Osteoblast (primary cell): ENCODE measurements at regions not wholly inside any gene's neighbourhood (a gene's known extent, or its start where the extent isn't known, plus 50 kb on each side); places are given as distances from the start of the nearest gene placed in this dataset.
"Not testable (repeated sequence)": the region's sequence is repeated elsewhere in the genome, so short reads cannot be mapped to it uniquely, and the experiment has no call there.

ENCODE experiments used
- DNase-seq: peaks from one replicate; pipeline ENCODE4 v3.0.0; 2011; ENCODE audit warnings: low spot score, mixed read lengths; ENCODE audit not compliant: insufficient read length; ENCODE audit errors: missing footprints
- H2AFZ ChIP-seq: 2 replicates; pipeline ENCODE4 v1.6.0; 2011; ENCODE audit warnings: mild to moderate bottlenecking, low read length
- H3K27ac ChIP-seq: 2 replicates; pipeline ENCODE4 v1.5.1; 2011; ENCODE audit warnings: mild to moderate bottlenecking, low read depth, low read length, moderate library complexity
- H3K27me3 ChIP-seq: 2 replicates; pipeline ENCODE4 v1.6.0; 2012; ENCODE audit warnings: mild to moderate bottlenecking, control low read depth, inconsistent platforms, low read length, moderate library complexity; ENCODE audit not compliant: insufficient read depth
- H3K36me3 ChIP-seq: 2 replicates; pipeline ENCODE4 v1.5.1; 2011; ENCODE audit warnings: mild to moderate bottlenecking, low read length, control low read depth, moderate library complexity; ENCODE audit not compliant: insufficient read depth
- H3K4me1 ChIP-seq: 2 replicates; pipeline ENCODE4 v1.5.1; 2011; ENCODE audit warnings: mild to moderate bottlenecking, low read length, control low read depth, moderate library complexity; ENCODE audit not compliant: insufficient read depth
- H3K4me2 ChIP-seq: 2 replicates; pipeline ENCODE4 v1.6.0; 2011; ENCODE audit warnings: mild to moderate bottlenecking, low read length; ENCODE audit not compliant: insufficient read depth
- H3K4me3 ChIP-seq: fragments of 200-600 bp; sonication (generic); 3 replicates; pipeline ENCODE4 v1.5.1; 2012; ENCODE audit warnings: mild to moderate bottlenecking, low read length, inconsistent platforms; ENCODE audit not compliant: insufficient read depth
- H3K79me2 ChIP-seq: 2 replicates; pipeline ENCODE4 v1.6.0; 2012; ENCODE audit warnings: mild to moderate bottlenecking, low read length, control low read depth, inconsistent platforms; ENCODE audit not compliant: insufficient read depth
- H3K9me3 ChIP-seq: 2 replicates; pipeline ENCODE4 v1.5.1; 2011; ENCODE audit warnings: low read depth, low read length, control low read depth
- H4K20me1 ChIP-seq: 2 replicates; pipeline ENCODE4 v1.6.0; 2012; ENCODE audit warnings: mild to moderate bottlenecking, low read length, control low read depth; ENCODE audit not compliant: insufficient read depth
- TF ChIP-seq, protein P1 (sequence below): IDR thresholded peaks from 2 replicates; pipeline ENCODE4 v1.5.1; 2011; ENCODE audit warnings: mild to moderate bottlenecking, low read depth, low read length, moderate library complexity; ENCODE audit errors: extremely low read depth

- Histone ChIP-seq H3K79me2 (no peaks in the 10 kb centered on the region), H3K4me2 (no peak overlapping the region), H4K20me1 (no peaks in the 10 kb centered on the region), H3K27ac (no peak overlapping the region), H3K4me3 (no peak overlapping the region), H3K27me3 (no peaks in the 10 kb centered on the region), H2AFZ (no peak overlapping the region), H3K36me3 (no peaks in the 10 kb centered on the region), H3K4me1 (no peaks in the 10 kb centered on the region), H3K9me3 (no peaks in the 10 kb centered on the region)
- DNase-seq = no peak
- TF ChIP-seq, protein P1, sequence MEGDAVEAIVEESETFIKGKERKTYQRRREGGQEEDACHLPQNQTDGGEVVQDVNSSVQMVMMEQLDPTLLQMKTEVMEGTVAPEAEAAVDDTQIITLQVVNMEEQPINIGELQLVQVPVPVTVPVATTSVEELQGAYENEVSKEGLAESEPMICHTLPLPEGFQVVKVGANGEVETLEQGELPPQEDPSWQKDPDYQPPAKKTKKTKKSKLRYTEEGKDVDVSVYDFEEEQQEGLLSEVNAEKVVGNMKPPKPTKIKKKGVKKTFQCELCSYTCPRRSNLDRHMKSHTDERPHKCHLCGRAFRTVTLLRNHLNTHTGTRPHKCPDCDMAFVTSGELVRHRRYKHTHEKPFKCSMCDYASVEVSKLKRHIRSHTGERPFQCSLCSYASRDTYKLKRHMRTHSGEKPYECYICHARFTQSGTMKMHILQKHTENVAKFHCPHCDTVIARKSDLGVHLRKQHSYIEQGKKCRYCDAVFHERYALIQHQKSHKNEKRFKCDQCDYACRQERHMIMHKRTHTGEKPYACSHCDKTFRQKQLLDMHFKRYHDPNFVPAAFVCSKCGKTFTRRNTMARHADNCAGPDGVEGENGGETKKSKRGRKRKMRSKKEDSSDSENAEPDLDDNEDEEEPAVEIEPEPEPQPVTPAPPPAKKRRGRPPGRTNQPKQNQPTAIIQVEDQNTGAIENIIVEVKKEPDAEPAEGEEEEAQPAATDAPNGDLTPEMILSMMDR = no peak
Measured at GRCh38 chr9:85444243-85444642, 297.5 kb downstream of the AGTPBP1 start.

- no peaks in the 10 kb centered on the region for H4K20me1 ChIP-seq
- no peaks in the 10 kb centered on the region for H3K79me2 ChIP-seq
- TF ChIP-seq, protein P1 = no peak
- H2AFZ ChIP-seq = no peak overlapping the region
- H3K27me3 ChIP-seq = no peaks in the 10 kb centered on the region
- H3K36me3 ChIP-seq = no peaks in the 10 kb centered on the region
- no peak overlapping the region for H3K4me3 ChIP-seq
- no peak overlapping the region for H3K27ac ChIP-seq
- no peak overlapping the region for H3K4me2 ChIP-seq
- no peak for DNase-seq
- H3K4me1 ChIP-seq = no peaks in the 10 kb centered on the region
- H3K9me3 ChIP-seq = no peaks in the 10 kb centered on the region
Measured at GRCh38 chr9:85443190-85443598, 298.6 kb downstream of the AGTPBP1 start.

DNA sequence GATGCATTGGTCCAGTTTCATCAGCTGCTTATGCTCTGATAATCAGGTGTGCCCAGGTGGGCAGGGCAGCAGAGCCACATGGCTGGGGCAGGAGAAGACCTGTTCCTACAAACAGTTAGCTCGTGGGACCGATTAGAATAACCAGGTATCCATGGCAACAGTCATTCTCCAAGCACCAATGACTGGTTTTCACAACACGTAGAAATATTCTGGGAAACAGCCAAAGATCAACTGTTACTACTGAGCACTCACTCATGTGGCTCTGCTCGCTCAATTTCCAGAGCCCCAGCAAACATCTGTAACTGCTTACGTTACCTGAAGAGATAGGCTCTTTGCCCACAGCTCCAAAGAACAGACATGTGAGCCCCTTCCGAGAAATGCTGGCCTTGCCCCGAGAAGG is 302.0 kb downstream of the AGTPBP1 start:
- DNase-seq = no peak

GRCh38 chr9:85433956-85434355 is 307.8 kb downstream of the AGTPBP1 start:
- DNase-seq, H3K4me2 ChIP-seq, H3K9me3 ChIP-seq: not testable (repeated sequence)

More for the DNA sequence above, 302.0 kb downstream of the AGTPBP1 start:
- Histone ChIP-seq H3K27ac (no peak overlapping the region), H3K4me2 (no peak overlapping the region), H3K4me3 (no peak overlapping the region), H3K79me2 (no peaks in the 10 kb centered on the region), H4K20me1 (no peaks in the 10 kb centered on the region), H3K36me3 (no peaks in the 10 kb centered on the region), H2AFZ (no peak overlapping the region), H3K4me1 (no peaks in the 10 kb centered on the region), H3K27me3 (no peaks in the 10 kb centered on the region), H3K9me3 (no peaks in the 10 kb centered on the region)
- TF ChIP-seq, protein P1 = no peak

DNA sequence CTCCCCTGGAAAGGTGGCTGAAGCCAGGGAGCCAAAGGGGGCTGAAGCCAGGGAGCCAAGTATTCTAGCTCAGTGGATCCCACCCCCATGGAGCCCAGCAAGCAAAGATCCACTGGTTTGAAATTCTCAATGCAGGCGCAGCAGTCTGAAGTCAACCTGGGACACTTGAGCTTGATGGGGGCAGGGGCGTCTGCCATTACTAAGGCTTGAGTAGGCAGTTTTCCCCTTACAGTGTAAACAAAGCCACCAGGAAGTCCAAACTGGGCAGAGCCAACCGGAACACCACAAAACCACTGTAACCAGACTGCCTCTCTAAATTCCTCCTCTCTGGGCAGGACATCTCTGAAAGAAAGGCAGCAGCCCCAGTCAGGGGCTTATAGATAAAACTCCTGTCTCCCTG is 308.2 kb downstream of the AGTPBP1 start:
- H2AFZ ChIP-seq, H3K79me2 ChIP-seq, H4K20me1 ChIP-seq, H3K27me3 ChIP-seq, H3K4me2 ChIP-seq, H3K9me3 ChIP-seq, H3K4me3 ChIP-seq, H3K4me1 ChIP-seq, DNase-seq, H3K36me3 ChIP-seq, H3K27ac ChIP-seq: not testable (repeated sequence)

More at GRCh38 chr9:85433956-85434355, 307.8 kb downstream of the AGTPBP1 start:
- not testable (repeated sequence) for H3K27me3 ChIP-seq, H3K36me3 ChIP-seq, H3K79me2 ChIP-seq, H3K4me3 ChIP-seq, H4K20me1 ChIP-seq, H2AFZ ChIP-seq, H3K27ac ChIP-seq, H3K4me1 ChIP-seq
